ENCODE measurements at regions not wholly inside any gene's neighbourhood (a gene's known extent, or its start where the extent isn't known, plus 50 kb on each side); places are given as distances from the start of the nearest gene placed in this dataset.

DNA sequence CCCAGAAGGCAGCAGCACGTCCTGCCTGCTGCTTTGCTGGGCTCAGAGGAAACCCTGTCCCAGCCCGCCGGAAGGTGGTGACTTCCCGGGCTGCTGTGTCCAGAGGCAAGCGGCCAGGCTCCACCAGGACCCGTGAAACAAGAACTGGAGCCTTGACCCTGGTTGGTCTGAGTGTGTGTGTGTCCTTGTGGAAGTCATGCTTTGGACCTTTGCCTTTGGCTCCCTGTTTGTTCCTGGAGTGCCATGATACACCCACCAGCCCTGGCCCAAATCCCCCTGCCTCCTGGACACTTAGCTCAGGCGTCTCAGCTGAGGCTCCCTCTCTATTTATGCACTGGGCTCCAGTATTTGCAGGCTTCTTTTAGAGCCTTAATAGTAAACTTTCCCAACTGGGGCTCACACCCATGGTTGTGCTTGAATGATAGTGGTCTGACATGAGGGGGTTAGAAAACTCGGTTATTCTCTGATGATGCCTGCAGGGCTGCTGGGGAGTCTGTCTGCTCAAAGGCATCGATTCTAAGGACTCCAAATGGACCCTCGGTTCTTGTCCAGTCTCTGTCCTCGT is 72.2 kb downstream of the C9orf50 start:
- TF ChIP-seq, protein P1, sequence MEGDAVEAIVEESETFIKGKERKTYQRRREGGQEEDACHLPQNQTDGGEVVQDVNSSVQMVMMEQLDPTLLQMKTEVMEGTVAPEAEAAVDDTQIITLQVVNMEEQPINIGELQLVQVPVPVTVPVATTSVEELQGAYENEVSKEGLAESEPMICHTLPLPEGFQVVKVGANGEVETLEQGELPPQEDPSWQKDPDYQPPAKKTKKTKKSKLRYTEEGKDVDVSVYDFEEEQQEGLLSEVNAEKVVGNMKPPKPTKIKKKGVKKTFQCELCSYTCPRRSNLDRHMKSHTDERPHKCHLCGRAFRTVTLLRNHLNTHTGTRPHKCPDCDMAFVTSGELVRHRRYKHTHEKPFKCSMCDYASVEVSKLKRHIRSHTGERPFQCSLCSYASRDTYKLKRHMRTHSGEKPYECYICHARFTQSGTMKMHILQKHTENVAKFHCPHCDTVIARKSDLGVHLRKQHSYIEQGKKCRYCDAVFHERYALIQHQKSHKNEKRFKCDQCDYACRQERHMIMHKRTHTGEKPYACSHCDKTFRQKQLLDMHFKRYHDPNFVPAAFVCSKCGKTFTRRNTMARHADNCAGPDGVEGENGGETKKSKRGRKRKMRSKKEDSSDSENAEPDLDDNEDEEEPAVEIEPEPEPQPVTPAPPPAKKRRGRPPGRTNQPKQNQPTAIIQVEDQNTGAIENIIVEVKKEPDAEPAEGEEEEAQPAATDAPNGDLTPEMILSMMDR (IDR thresholded peaks at IDR 0.05; ENCODE audit: low read depth, low read length, missing input control): no peak
- TF ChIP-seq GABPA (IDR thresholded peaks at IDR 0.05 in 1 of 2, conservative IDR thresholded peaks at IDR 0.05 in 1 of 2): no peak
- TF ChIP-seq YY1 (IDR thresholded peaks at IDR 0.05): no peak
